DOHH2 (cell line): ENCODE measurements at regions not wholly inside any gene's neighbourhood (a gene's known extent, or its start where the extent isn't known, plus 50 kb on each side); places are given as distances from the start of the nearest gene placed in this dataset.

Experiments
- H3F3A ChIP-seq: fragments of 200-600 bp; sonication (generic), shearing (Covaris generic); 2 replicates; pipeline ENCODE4 v1.6.0; 2016; ENCODE audit warnings: antibody characterized with exemption, mild to moderate bottlenecking; ENCODE audit not compliant: control insufficient read depth, insufficient read depth
- H3K27ac ChIP-seq: fragments of 200-600 bp; sonication (generic); 2 replicates; pipeline ENCODE4 v1.5.1; 2014; ENCODE audit warnings: low read depth, mild to moderate bottlenecking, low read length, moderate library complexity
- H3K27me3 ChIP-seq: fragments of 200-600 bp; sonication (generic); 2 replicates; pipeline ENCODE4 v1.6.1; 2014; ENCODE audit warnings: mild to moderate bottlenecking, low read length, mixed read lengths; ENCODE audit not compliant: control insufficient read depth
- H3K36me3 ChIP-seq: fragments of 200-600 bp; sonication (generic); 2 replicates; pipeline ENCODE4 v1.6.1; 2014; ENCODE audit warnings: mild to moderate bottlenecking, low read length, moderate library complexity, mixed read lengths; ENCODE audit not compliant: control insufficient read depth
- H3K4me1 ChIP-seq: fragments of 200-600 bp; sonication (generic); 2 replicates; pipeline ENCODE4 v1.6.1; 2014; ENCODE audit warnings: mild to moderate bottlenecking, low read length, mixed read lengths; ENCODE audit not compliant: control insufficient read depth
- H3K4me2 ChIP-seq: fragments of 200-600 bp; sonication (generic); 2 replicates; pipeline ENCODE4 v1.6.0; 2014; ENCODE audit warnings: mild to moderate bottlenecking, low read length, moderate library complexity
- H3K4me3 ChIP-seq: fragments of 200-600 bp; sonication (generic); 2 replicates; pipeline ENCODE4 v1.5.1; 2014; ENCODE audit warnings: mild to moderate bottlenecking, low read length, mixed read lengths
- H3K79me2 ChIP-seq: fragments of 200-600 bp; sonication (generic); 2 replicates; pipeline ENCODE4 v1.6.1; 2014; ENCODE audit warnings: mild to moderate bottlenecking, low read length, mixed read lengths; ENCODE audit not compliant: control insufficient read depth
- H3K9me2 ChIP-seq: fragments of 200-600 bp; sonication (generic); replicated peaks from 2 replicates; pipeline ENCODE4 v1.6.1; 2014; ENCODE audit warnings: mild to moderate bottlenecking, low read length, mixed read lengths; ENCODE audit not compliant: control insufficient read depth
- H3K9me3 ChIP-seq: fragments of 200-600 bp; sonication (generic); 2 replicates; pipeline ENCODE4 v1.6.1; 2014; ENCODE audit warnings: antibody characterized with exemption, low read length, mixed read lengths; ENCODE audit not compliant: control insufficient read depth, insufficient read depth
- H4K20me1 ChIP-seq: fragments of 200-600 bp; sonication (generic); 2 replicates; pipeline ENCODE4 v1.6.0; 2014; ENCODE audit warnings: low read depth, mild to moderate bottlenecking, antibody characterized with exemption, low read length, moderate library complexity; ENCODE audit not compliant: control insufficient read depth, insufficient read depth
- CTCF ChIP-seq: fragments of 200-600 bp; sonication (generic); IDR thresholded peaks from one replicate; pipeline ENCODE4 v1.5.1; 2014; ENCODE audit warnings: antibody characterized with exemption, mild to moderate bottlenecking, low read depth, low read length; ENCODE audit not compliant: poor library complexity, severe bottlenecking
- EZH2phosphoT487 ChIP-seq: fragments of 200-600 bp; sonication (generic); IDR thresholded peaks from 2 replicates; pipeline ENCODE4 v1.6.1; 2017; ENCODE audit warnings: borderline replicate concordance, mild to moderate bottlenecking, antibody characterized with exemption, low read length, moderate library complexity, mixed read lengths

GRCh38 chr12:46945591-46945990 is 119.8 kb upstream of the SLC38A4 start:
- Histone ChIP-seq H3K27ac (no peak overlapping the region), H3K79me2 (no peaks in the 10 kb centered on the region), H3K9me3 (no peaks in the 10 kb centered on the region), H3K9me2 (no peaks in the 10 kb centered on the region), H3K36me3 (no peaks in the 10 kb centered on the region), H3K4me3 (no peak overlapping the region), H3F3A (no peaks in the 10 kb centered on the region), H3K4me2 (no peak overlapping the region), H3K27me3 (no peaks in the 10 kb centered on the region), H3K4me1 (no peaks in the 10 kb centered on the region), H4K20me1 (no peaks in the 10 kb centered on the region)
- no peak for TF ChIP-seq EZH2phosphoT487
- no peak for TF ChIP-seq CTCF

- Histone ChIP-seq H3K4me3 (no peak overlapping the region), H3K4me2 (no peak overlapping the region), H3K9me2 (no peaks in the 10 kb centered on the region), H3K27me3 (no peaks in the 10 kb centered on the region), H3K9me3 (no peaks in the 10 kb centered on the region), H3K79me2 (no peaks in the 10 kb centered on the region), H4K20me1 (no peaks in the 10 kb centered on the region), H3K27ac (no peak overlapping the region), H3K4me1 (no peaks in the 10 kb centered on the region), H3K36me3 (no peaks in the 10 kb centered on the region), H3F3A (no peaks in the 10 kb centered on the region)
- TF ChIP-seq EZH2phosphoT487 = no peak
- TF ChIP-seq CTCF = no peak
These were observed 120.3 kb upstream of the SLC38A4 start for GRCh38 chr12:46946137-46946536.

DNA sequence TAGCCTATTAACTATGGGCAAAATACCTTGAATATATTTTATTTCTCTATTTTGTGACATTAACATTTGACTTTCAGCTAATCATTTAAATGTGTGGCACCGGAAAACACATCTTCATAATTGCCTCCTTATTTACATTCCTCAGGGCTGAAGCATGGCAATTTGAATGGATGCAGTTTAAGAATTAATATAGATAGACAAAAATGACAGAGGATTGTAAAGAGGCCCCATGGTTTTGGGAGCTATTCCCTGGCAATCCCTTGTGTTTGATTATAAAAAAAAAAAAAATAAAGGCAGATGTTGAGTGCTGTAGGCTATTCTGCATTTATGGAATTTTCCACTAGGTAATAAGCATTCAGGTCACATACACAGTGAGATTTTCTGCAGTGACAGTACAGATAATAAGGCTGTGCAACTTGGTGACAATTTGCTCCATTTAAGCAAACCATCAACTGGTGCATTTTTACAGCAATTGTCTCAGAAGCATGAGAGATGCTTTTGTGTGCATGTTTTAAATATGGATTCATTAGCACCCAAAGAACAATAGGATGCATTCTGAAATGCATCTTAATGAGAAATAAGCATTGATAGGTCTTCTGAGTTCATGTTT is 123.2 kb upstream of the SLC38A4 start:
- Histone ChIP-seq H4K20me1 (no peaks in the 10 kb centered on the region), H3K9me2 (no peaks in the 10 kb centered on the region), H3K9me3 (no peaks in the 10 kb centered on the region), H3K4me3 (no peak overlapping the region), H3K27me3 (no peaks in the 10 kb centered on the region), H3K36me3 (no peaks in the 10 kb centered on the region), H3K27ac (no peak overlapping the region), H3K79me2 (no peaks in the 10 kb centered on the region), H3K4me1 (no peaks in the 10 kb centered on the region), H3K4me2 (no peak overlapping the region), H3F3A (no peaks in the 10 kb centered on the region)
- TF ChIP-seq EZH2phosphoT487 = no peak
- no peak for TF ChIP-seq CTCF
